GM12865 (cell line): ENCODE measurements at regions not wholly inside any gene's neighbourhood (a gene's known extent, or its start where the extent isn't known, plus 50 kb on each side); places are given as distances from the start of the nearest gene placed in this dataset.

Source experiments
- DNase-seq: peaks from one replicate; pipeline ENCODE4 v3.0.0; 2010; ENCODE audit warnings: low read depth
- H3K4me3 ChIP-seq: 2 replicates; pipeline ENCODE4 v1.5.1; 2011; ENCODE audit warnings: mild to moderate bottlenecking, low read depth, low read length, control low read depth
- TF ChIP-seq, protein P1 (sequence below): IDR thresholded peaks from 2 replicates; pipeline ENCODE4 v1.5.1; 2011; ENCODE audit warnings: low read length, control low read depth, low read depth, inconsistent platforms; ENCODE audit not compliant: insufficient read depth; ENCODE audit errors: missing control alignments

GRCh38 chr21:26758083-26758880 lies 86.9 kb downstream of the ADAMTS1 start:
- DNase-seq, result no peak
- TF ChIP-seq, protein P1, sequence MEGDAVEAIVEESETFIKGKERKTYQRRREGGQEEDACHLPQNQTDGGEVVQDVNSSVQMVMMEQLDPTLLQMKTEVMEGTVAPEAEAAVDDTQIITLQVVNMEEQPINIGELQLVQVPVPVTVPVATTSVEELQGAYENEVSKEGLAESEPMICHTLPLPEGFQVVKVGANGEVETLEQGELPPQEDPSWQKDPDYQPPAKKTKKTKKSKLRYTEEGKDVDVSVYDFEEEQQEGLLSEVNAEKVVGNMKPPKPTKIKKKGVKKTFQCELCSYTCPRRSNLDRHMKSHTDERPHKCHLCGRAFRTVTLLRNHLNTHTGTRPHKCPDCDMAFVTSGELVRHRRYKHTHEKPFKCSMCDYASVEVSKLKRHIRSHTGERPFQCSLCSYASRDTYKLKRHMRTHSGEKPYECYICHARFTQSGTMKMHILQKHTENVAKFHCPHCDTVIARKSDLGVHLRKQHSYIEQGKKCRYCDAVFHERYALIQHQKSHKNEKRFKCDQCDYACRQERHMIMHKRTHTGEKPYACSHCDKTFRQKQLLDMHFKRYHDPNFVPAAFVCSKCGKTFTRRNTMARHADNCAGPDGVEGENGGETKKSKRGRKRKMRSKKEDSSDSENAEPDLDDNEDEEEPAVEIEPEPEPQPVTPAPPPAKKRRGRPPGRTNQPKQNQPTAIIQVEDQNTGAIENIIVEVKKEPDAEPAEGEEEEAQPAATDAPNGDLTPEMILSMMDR, result no peak
- H3K4me3 ChIP-seq, result no peak overlapping the region

DNA sequence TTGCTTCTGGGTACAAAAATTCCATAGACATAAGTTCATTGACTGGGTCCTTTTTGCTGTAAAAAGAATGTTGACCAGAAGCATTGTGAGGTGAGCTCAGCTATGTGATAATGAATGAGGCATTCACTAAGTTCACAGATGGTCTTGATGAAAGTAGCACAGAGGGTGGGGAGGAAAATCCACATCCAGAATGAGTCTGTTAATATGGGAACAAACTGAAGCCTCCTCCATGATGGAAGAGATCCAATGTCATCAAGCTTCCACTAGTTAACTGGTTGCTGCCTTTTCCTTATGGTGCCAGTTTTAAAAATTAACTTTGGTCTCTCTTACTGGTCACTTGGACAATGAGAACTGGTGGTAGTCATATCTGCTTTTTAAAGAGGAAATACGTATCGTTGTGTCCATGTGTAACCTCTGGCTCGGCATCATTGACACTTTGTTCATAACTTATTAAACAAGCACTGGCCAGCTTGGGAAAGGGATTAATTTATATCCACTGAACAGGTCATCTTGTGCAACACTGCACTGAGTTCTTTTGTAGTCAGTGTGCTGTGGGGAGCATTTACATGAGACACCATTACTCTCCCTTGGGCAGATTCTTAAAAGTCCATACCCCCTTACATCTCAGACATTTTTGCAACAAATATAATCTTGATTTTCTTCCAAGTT lies 88.6 kb downstream of the ADAMTS1 start:
- TF ChIP-seq, protein P1, result no peak
- H3K4me3 ChIP-seq, result no peak overlapping the region
- no peak for DNase-seq

- no peak overlapping the region for H3K4me3 ChIP-seq
- TF ChIP-seq, protein P1, result no peak
- no peak for DNase-seq
Observed at GRCh38 chr21:26754853-26755252, 90.4 kb downstream of the ADAMTS1 start.

GRCh38 chr21:26753822-26754221 lies 91.4 kb downstream of the ADAMTS1 start:
- DNase-seq, result no peak
- H3K4me3 ChIP-seq, result no peak overlapping the region
- TF ChIP-seq, protein P1, result no peak

DNA sequence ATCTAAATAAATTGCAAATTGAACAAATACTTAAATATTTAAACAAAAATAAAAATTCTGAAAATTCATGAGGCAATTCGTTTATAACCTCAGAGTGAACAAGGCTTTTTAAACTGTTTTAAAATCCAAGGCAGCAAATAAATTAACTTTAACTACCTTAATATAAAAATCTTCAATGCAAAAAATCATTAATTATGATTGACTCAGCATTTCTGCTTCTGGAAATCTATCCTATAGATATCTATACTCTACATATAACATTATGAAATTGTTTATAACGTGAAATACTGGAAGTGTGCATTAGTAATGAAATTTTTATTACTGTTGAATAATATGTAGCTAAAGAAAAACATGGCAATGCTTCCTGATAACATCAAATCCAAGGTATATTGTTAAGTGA lies 92.4 kb downstream of the ADAMTS1 start:
- DNase-seq, result no peak
- TF ChIP-seq, protein P1, result no peak
- H3K4me3 ChIP-seq, result no peak overlapping the region

DNA sequence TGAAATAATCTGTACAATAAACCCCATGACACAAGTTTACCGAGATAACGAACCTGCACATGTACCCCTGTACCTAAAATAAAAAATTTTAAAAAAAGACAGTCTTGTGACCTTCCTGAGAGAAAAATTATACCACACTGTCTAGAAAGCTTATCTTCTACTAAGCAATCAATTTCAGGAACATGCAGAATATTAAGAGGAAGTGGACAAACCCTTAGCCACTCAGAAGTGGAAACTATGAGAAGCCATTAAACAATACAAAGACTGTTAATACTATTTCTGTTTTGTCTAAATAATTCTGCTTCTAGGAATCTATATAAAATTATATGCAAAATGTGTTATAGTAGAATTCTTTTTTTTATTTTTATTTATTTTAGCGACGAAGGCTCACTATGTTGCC lies 93.9 kb downstream of the ADAMTS1 start:
- no peak overlapping the region for H3K4me3 ChIP-seq
- DNase-seq, result no peak
- TF ChIP-seq, protein P1, result no peak

- H3K4me3 ChIP-seq, result no peak overlapping the region
- no peak for DNase-seq
- TF ChIP-seq, protein P1, result no peak
Observed at GRCh38 chr21:26748066-26748465, 97.1 kb downstream of the ADAMTS1 start.
